ENCODE measurements at regions not wholly inside any gene's neighbourhood (a gene's known extent, or its start where the extent isn't known, plus 50 kb on each side); places are given as distances from the start of the nearest gene placed in this dataset.

- DNase-seq: no peak
- Histone ChIP-seq H3K9me3 (no peaks in the 10 kb centered on the region), H3K4me1 (peaks cover 0 to 68% (median 38%) of the 10 kb centered on the region in 9 donors), H3K27me3 (no peaks in the 10 kb centered on the region), H3K27ac (peak overlapping the region in 9 of 10 donors; percentile 2 to 84 (median 66)), H3K4me3 (no peak overlapping the region), H3K36me3 (no peaks in the 10 kb centered on the region)
- peak in 4 of 8 donors; percentile 16 to 59 (median 28) for ATAC-seq
- intact Hi-C loops (cut with DNase I): no loop called here
- WGBS, 2 donors: 53 to 64% methylated on average over 2 of the region's 2 CpGs
- TF ChIP-seq, protein P1, sequence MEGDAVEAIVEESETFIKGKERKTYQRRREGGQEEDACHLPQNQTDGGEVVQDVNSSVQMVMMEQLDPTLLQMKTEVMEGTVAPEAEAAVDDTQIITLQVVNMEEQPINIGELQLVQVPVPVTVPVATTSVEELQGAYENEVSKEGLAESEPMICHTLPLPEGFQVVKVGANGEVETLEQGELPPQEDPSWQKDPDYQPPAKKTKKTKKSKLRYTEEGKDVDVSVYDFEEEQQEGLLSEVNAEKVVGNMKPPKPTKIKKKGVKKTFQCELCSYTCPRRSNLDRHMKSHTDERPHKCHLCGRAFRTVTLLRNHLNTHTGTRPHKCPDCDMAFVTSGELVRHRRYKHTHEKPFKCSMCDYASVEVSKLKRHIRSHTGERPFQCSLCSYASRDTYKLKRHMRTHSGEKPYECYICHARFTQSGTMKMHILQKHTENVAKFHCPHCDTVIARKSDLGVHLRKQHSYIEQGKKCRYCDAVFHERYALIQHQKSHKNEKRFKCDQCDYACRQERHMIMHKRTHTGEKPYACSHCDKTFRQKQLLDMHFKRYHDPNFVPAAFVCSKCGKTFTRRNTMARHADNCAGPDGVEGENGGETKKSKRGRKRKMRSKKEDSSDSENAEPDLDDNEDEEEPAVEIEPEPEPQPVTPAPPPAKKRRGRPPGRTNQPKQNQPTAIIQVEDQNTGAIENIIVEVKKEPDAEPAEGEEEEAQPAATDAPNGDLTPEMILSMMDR (IDR thresholded peaks at IDR 0.05): no peak
These were observed 341.6 kb upstream of the MEOX2 start for GRCh38 chr7:16028103-16028502.

GRCh38 chr7:16027396-16027795 is 340.9 kb upstream of the MEOX2 start:
- peak in 2 of 8 donors; percentile 13 to 28 for ATAC-seq
- Histone ChIP-seq H3K4me3 (no peak overlapping the region), H3K4me1 (peaks cover 0 to 70% (median 36%) of the 10 kb centered on the region in 9 donors), H3K27ac (peak overlapping the region in 9 of 10 donors; percentile 2 to 84 (median 66)), H3K9me3 (no peaks in the 10 kb centered on the region), H3K36me3 (no peaks in the 10 kb centered on the region), H3K27me3 (no peaks in the 10 kb centered on the region)
- TF ChIP-seq, protein P1 (IDR thresholded peaks at IDR 0.05): no peak
- intact Hi-C loops (cut with DNase I): no loop called here
- WGBS, 2 donors: 63 to 75% methylated on average over 2 of the region's 2 CpGs
- DNase-seq: no peak

DNA sequence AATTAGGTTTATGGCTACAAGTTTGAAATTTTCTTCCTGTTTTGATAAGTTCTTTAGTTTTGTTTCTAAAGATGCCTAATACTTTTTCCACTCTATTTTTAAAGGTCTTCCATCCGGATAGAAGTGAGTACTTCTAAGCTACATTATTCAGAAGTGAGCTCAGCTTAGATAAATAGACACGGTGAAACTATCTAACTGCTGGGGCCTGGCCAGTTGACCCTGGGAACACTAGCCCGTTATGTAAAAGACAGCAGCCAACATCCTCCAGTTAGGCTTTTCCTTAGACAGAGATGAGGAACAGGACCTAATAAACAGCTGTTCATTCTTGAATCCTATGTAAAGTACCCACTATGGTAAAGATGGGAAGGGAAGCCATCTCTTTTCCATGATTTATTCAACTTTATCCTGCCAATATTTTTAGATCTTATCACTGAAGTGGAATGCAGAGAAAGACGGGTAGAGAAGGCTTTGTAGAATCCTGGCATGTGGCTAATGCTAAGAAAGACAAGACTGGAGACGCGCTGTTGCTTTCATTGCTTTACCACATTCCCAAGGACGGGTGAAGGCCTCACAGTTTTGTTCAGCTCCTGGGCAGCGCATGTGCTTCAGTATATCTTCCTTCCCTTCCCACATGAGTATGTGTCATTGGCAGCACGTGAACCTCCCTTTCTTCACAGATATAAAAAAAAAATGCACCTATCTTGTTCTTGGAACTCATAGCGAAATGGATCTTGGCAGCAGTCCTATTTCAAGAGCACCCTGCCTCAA is 340.0 kb upstream of the MEOX2 start:
- Histone ChIP-seq H3K27ac (peak overlapping the region in 9 of 10 donors; percentile 23 to 84 (median 66)), H3K27me3 (no peaks in the 10 kb centered on the region), H3K9me3 (no peaks in the 10 kb centered on the region), H3K36me3 (no peaks in the 10 kb centered on the region), H3K4me3 (no peak overlapping the region), H3K4me1 (peaks cover 0 to 70% (median 46%) of the 10 kb centered on the region in 9 donors)
- peak in 7 of 8 donors; percentile 66 to 94 (median 86) for ATAC-seq
- DNase-seq: peak in 1 of 2 donors; percentile 42
- TF ChIP-seq, protein P1 (IDR thresholded peaks at IDR 0.05): no peak
- intact Hi-C loops (cut with DNase I): no loop called here
- 50 to 53% methylated on average over 10 of the region's 10 CpGs for WGBS, 2 donors

GRCh38 chr7:16025696-16026095 is 339.2 kb upstream of the MEOX2 start:
- Histone ChIP-seq H3K36me3 (no peaks in the 10 kb centered on the region), H3K4me1 (peaks cover 0 to 74% (median 49%) of the 10 kb centered on the region in 9 donors), H3K27ac (peak overlapping the region in 5 of 10 donors; percentile 66 to 84 (median 72)), H3K27me3 (no peaks in the 10 kb centered on the region), H3K4me3 (no peak overlapping the region), H3K9me3 (no peaks in the 10 kb centered on the region)
- intact Hi-C loops (cut with DNase I): no loop called here
- ATAC-seq (no peak), DNase-seq (no peak)
- TF ChIP-seq, protein P1 (IDR thresholded peaks at IDR 0.05): no peak
- 26 to 44% methylated on average over 1 of the region's 1 CpG for WGBS, 2 donors

All from heart right ventricle (tissue), 16 donors.